ENCODE measurements at regions not wholly inside any gene's neighbourhood (a gene's known extent, or its start where the extent isn't known, plus 50 kb on each side); places are given as distances from the start of the nearest gene placed in this dataset.

DNA sequence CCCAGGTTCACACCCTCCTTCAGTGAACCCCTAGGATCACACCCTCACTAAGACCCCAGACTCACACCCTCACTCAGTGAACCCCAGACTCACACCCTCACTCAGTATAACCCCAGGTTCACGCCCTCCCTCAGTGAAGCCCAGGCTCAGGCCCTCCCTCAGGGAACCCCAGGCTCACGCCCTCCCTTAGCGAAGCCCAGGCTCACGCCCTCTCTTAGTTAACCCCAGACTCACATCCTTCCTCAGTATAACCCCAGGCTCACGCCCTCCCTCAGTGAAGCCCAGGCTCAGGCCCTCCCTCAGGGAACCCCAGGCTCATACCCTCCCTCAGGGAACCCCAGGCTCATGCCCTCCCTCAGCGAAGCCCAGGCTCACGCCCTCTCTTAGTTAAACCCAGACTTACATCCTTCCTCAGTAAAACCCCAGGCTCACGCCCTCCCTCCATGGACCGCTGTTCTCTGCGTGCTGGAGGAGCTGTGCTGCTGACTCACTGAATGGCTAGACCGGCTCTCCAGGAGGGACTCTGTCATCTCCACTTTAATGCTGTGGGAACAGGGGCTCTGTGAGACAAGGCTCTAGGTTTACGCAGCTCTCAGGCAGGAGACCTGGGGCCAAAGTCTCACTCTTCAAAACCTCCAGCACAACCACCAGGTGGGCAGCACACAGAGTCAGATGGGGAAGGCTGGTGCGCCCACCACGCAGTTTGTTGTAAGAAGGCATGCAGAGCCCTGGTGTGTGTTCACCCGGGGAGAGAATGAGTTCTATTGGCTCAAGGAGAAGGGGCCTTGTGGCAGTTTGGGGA, 506.9 kb upstream of the MYT1L start:
- ChIA-PET RAD21 (ENCODE audit: low non-redundant PET in 1 of 2, low total read pairs in 2 of 2, uncharacterized antibody in 2 of 2, unreplicated experiment in 2 of 2) (no interaction called here), CTCF (no interaction called here)
- ATAC-seq: no peak

More for the DNA sequence above, 506.9 kb upstream of the MYT1L start:
- no peak for DNase-seq (ENCODE audit: low read depth, low spot score)
- Histone ChIP-seq H3K9ac (ENCODE audit: low read length) (no peak overlapping the region), H3K4me3 (replicated peaks in 1 of 2; ENCODE audit: low read depth in 1 of 2, low read length in 2 of 2) (no peak overlapping the region), H3K4me1 (ENCODE audit: control insufficient read depth in 1 of 2, insufficient read depth in 2 of 2, low read length in 2 of 2) (no peaks in the 10 kb centered on the region), H2AFZ (ENCODE audit: low read depth, low read length, poor library complexity, severe bottlenecking) (no peak overlapping the region), H3K4me2 (ENCODE audit: low read length) (no peak overlapping the region), H3K36me3 (ENCODE audit: control insufficient read depth in 1 of 2, insufficient read depth in 2 of 2, low read length in 2 of 2) (no peaks in the 10 kb centered on the region), H3K9me3 (ENCODE audit: control insufficient read depth in 1 of 2, insufficient read depth in 1 of 2, low read depth in 1 of 2, low read length in 2 of 2) (no peaks in the 10 kb centered on the region), H4K20me1 (ENCODE audit: insufficient read depth) (no peaks in the 10 kb centered on the region), H3K9me2 (ENCODE audit: insufficient read depth) (no peaks in the 10 kb centered on the region), H3K79me2 (ENCODE audit: insufficient read depth, low read length) (no peaks in the 10 kb centered on the region), H3K27me3 (ENCODE audit: insufficient read depth, low read length) (peaks cover 16% of the 10 kb centered on the region; the same call in 1 of the 2 replicates), H3K27ac (ENCODE audit: low read depth, low read length) (no peak overlapping the region)
- TF ChIP-seq, protein P1, sequence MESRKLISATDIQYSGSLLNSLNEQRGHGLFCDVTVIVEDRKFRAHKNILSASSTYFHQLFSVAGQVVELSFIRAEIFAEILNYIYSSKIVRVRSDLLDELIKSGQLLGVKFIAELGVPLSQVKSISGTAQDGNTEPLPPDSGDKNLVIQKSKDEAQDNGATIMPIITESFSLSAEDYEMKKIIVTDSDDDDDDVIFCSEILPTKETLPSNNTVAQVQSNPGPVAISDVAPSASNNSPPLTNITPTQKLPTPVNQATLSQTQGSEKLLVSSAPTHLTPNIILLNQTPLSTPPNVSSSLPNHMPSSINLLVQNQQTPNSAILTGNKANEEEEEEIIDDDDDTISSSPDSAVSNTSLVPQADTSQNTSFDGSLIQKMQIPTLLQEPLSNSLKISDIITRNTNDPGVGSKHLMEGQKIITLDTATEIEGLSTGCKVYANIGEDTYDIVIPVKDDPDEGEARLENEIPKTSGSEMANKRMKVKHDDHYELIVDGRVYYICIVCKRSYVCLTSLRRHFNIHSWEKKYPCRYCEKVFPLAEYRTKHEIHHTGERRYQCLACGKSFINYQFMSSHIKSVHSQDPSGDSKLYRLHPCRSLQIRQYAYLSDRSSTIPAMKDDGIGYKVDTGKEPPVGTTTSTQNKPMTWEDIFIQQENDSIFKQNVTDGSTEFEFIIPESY (IDR thresholded peaks at IDR 0.05; ENCODE audit: extremely low read depth, insufficient replicate concordance, low read length): no peak
- TF ChIP-seq ZFX (IDR thresholded peaks at IDR 0.05) (no peak), EZH2 (IDR thresholded peaks at IDR 0.05) (no peak), EGR1 (IDR thresholded peaks at IDR 0.05; ENCODE audit: low read depth) (no peak), SIN3A (IDR thresholded peaks at IDR 0.05; ENCODE audit: low read depth) (no peak), SRF (IDR thresholded peaks at IDR 0.05; ENCODE audit: low read depth) (no peak), ELF1 (IDR thresholded peaks at IDR 0.05; ENCODE audit: borderline replicate concordance, low read depth) (no peak), TCF7L2 (IDR thresholded peaks at IDR 0.05; ENCODE audit: borderline replicate concordance, extremely low read depth, insufficient read depth, insufficient read length) (no peak), FOSL1 (IDR thresholded peaks at IDR 0.05; ENCODE audit: low read depth) (no peak), RAD21 (IDR thresholded peaks at IDR 0.05; ENCODE audit: low read depth) (no peak)
- TF ChIP-seq, protein P2, sequence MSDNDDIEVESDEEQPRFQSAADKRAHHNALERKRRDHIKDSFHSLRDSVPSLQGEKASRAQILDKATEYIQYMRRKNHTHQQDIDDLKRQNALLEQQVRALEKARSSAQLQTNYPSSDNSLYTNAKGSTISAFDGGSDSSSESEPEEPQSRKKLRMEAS (IDR thresholded peaks at IDR 0.05): no peak
- TF ChIP-seq, protein P3, sequence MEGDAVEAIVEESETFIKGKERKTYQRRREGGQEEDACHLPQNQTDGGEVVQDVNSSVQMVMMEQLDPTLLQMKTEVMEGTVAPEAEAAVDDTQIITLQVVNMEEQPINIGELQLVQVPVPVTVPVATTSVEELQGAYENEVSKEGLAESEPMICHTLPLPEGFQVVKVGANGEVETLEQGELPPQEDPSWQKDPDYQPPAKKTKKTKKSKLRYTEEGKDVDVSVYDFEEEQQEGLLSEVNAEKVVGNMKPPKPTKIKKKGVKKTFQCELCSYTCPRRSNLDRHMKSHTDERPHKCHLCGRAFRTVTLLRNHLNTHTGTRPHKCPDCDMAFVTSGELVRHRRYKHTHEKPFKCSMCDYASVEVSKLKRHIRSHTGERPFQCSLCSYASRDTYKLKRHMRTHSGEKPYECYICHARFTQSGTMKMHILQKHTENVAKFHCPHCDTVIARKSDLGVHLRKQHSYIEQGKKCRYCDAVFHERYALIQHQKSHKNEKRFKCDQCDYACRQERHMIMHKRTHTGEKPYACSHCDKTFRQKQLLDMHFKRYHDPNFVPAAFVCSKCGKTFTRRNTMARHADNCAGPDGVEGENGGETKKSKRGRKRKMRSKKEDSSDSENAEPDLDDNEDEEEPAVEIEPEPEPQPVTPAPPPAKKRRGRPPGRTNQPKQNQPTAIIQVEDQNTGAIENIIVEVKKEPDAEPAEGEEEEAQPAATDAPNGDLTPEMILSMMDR (IDR thresholded peaks at IDR 0.05 in 2 of 3, conservative IDR thresholded peaks at IDR 0.05 in 1 of 3; ENCODE audit: borderline replicate concordance in 1 of 3, insufficient read depth in 1 of 3, low read depth in 2 of 3, low read length in 2 of 3): no peak
- TF ChIP-seq, protein P4, sequence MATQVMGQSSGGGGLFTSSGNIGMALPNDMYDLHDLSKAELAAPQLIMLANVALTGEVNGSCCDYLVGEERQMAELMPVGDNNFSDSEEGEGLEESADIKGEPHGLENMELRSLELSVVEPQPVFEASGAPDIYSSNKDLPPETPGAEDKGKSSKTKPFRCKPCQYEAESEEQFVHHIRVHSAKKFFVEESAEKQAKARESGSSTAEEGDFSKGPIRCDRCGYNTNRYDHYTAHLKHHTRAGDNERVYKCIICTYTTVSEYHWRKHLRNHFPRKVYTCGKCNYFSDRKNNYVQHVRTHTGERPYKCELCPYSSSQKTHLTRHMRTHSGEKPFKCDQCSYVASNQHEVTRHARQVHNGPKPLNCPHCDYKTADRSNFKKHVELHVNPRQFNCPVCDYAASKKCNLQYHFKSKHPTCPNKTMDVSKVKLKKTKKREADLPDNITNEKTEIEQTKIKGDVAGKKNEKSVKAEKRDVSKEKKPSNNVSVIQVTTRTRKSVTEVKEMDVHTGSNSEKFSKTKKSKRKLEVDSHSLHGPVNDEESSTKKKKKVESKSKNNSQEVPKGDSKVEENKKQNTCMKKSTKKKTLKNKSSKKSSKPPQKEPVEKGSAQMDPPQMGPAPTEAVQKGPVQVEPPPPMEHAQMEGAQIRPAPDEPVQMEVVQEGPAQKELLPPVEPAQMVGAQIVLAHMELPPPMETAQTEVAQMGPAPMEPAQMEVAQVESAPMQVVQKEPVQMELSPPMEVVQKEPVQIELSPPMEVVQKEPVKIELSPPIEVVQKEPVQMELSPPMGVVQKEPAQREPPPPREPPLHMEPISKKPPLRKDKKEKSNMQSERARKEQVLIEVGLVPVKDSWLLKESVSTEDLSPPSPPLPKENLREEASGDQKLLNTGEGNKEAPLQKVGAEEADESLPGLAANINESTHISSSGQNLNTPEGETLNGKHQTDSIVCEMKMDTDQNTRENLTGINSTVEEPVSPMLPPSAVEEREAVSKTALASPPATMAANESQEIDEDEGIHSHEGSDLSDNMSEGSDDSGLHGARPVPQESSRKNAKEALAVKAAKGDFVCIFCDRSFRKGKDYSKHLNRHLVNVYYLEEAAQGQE (IDR thresholded peaks at IDR 0.05; ENCODE audit: low read depth): no peak
- BruUV-seq (replicated peaks): no TSS peak
- intact Hi-C loops (cut with micrococcal nuclease): no loop called here
- POLR2A ChIA-PET: no interaction called here

Measured in HCT116 (cell line).